GM23248 (cell line): ENCODE measurements at regions not wholly inside any gene's neighbourhood (a gene's known extent, or its start where the extent isn't known, plus 50 kb on each side); places are given as distances from the start of the nearest gene placed in this dataset.

Experiments
- EZH2 ChIP-seq: fragments of 200-600 bp; sonication (generic); IDR thresholded peaks from 2 replicates; pipeline ENCODE4 v1.6.1; 2018; ENCODE audit warnings: antibody characterized with exemption, mild to moderate bottlenecking; ENCODE audit not compliant: insufficient read depth, poor library complexity, severe bottlenecking
- EZH2phosphoT487 ChIP-seq: fragments of 200-600 bp; sonication (generic); IDR thresholded peaks from 2 replicates; pipeline ENCODE4 v1.6.1; 2018; ENCODE audit warnings: antibody characterized with exemption, moderate library complexity, mild to moderate bottlenecking, low read depth; ENCODE audit not compliant: insufficient read depth

GRCh38 chr2:38446418-38446817 is 69.3 kb upstream of the ATL2 start:
- no peak for TF ChIP-seq EZH2
- TF ChIP-seq EZH2phosphoT487: no peak
